Right renal pelvis (tissue), 4 donors: ENCODE measurements at regions not wholly inside any gene's neighbourhood (a gene's known extent, or its start where the extent isn't known, plus 50 kb on each side); places are given as distances from the start of the nearest gene placed in this dataset.
"Not testable (repeated sequence)": the region's sequence is repeated elsewhere in the genome, so short reads cannot be mapped to it uniquely, and the experiment has no call there.

Experiments
- DNase-seq, 4 donors: peaks; one replicate each; pipeline ENCODE4 v3.0.0-alpha.2; 2013; ENCODE audit warnings: low read depth in 4 of 4, low spot score in 3 of 4, missing footprints in 1 of 4

GRCh38 chr12:34301251-34302130 lies 279.2 kb downstream of the ALG10 start:
- DNase-seq: no peak

GRCh38 chr12:34302131-34302885 lies 280.0 kb downstream of the ALG10 start:
- no peak for DNase-seq

- DNase-seq: no peak
These were observed 281.0 kb downstream of the ALG10 start for GRCh38 chr12:34303091-34303870.

GRCh38 chr12:34304001-34304400 lies 281.7 kb downstream of the ALG10 start:
- no peak for DNase-seq

- no peak for DNase-seq
These were observed 282.2 kb downstream of the ALG10 start for GRCh38 chr12:34304546-34304945.

GRCh38 chr12:34305176-34305575 lies 282.9 kb downstream of the ALG10 start:
- DNase-seq: no peak

- DNase-seq: no peak
These were observed 284.0 kb downstream of the ALG10 start for GRCh38 chr12:34306133-34306830.

- not testable (repeated sequence) for DNase-seq
These were observed 287.8 kb downstream of the ALG10 start for GRCh38 chr12:34309806-34310804.

GRCh38 chr12:34311337-34311736 lies 289.0 kb downstream of the ALG10 start:
- DNase-seq: no peak

GRCh38 chr12:34327671-34328070 lies 305.4 kb downstream of the ALG10 start:
- DNase-seq: no peak

- no peak for DNase-seq
These were observed 311.0 kb downstream of the ALG10 start for GRCh38 chr12:34333337-34333736.

- DNase-seq: no peak
These were observed 312.2 kb downstream of the ALG10 start for GRCh38 chr12:34334538-34334937.

GRCh38 chr12:34334953-34335743 lies 312.9 kb downstream of the ALG10 start:
- DNase-seq: no peak

GRCh38 chr12:34335819-34336262 lies 313.5 kb downstream of the ALG10 start:
- DNase-seq: no peak

GRCh38 chr12:34336619-34337465 lies 314.5 kb downstream of the ALG10 start:
- no peak for DNase-seq

- DNase-seq: no peak
These were observed 316.5 kb downstream of the ALG10 start for GRCh38 chr12:34338751-34339150.

GRCh38 chr12:34339922-34340321 lies 317.6 kb downstream of the ALG10 start:
- no peak for DNase-seq
